GM18505 (cell line): ENCODE measurements at regions not wholly inside any gene's neighbourhood (a gene's known extent, or its start where the extent isn't known, plus 50 kb on each side); places are given as distances from the start of the nearest gene placed in this dataset.
"Not testable (repeated sequence)": the region's sequence is repeated elsewhere in the genome, so short reads cannot be mapped to it uniquely, and the experiment has no call there.

Source experiments
- ATAC-seq: cut with Tn5 transposase; IDR thresholded peaks from one replicate; pipeline ENCODE4 v1.9.1; 2021; ENCODE audit not compliant: unreplicated experiment
- POLR2A ChIP-seq: IDR thresholded peaks from 4 replicates; pipeline ENCODE4 v1.6.1; 2011; ENCODE audit warnings: borderline replicate concordance; ENCODE audit not compliant: insufficient read depth, insufficient read length; ENCODE audit errors: extremely low read depth

- ATAC-seq = no peak
- TF ChIP-seq POLR2A = no peak
These were observed 148.0 kb upstream of the ANK3 start for GRCh38 chr10:60537697-60538096.

- ATAC-seq = no peak
These were observed 146.9 kb upstream of the ANK3 start for GRCh38 chr10:60536529-60537114.

DNA sequence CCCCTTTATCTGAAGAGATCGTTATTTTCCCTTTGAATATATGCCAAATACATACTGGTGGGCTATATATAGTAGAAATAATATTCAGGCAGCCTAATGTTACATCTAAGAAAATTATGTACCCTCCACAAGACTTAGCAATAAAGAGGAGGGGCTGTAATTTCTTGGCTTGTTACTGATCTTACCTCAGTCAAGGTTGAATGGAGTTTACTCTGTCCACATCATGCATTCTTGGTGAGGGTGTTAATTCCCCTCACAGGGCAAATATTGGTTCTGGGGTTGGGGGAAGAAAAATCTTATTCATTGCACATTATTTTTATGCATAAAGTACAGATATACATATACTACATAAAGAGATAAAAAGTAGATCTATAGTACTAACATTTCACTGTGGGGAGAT, 145.8 kb upstream of the ANK3 start:
- TF ChIP-seq POLR2A = no peak
- no peak for ATAC-seq

More at GRCh38 chr10:60536529-60537114, 146.9 kb upstream of the ANK3 start:
- TF ChIP-seq POLR2A = no peak

- no peak for ATAC-seq
- no peak for TF ChIP-seq POLR2A
These were observed 145.2 kb upstream of the ANK3 start for GRCh38 chr10:60534761-60535389.

DNA sequence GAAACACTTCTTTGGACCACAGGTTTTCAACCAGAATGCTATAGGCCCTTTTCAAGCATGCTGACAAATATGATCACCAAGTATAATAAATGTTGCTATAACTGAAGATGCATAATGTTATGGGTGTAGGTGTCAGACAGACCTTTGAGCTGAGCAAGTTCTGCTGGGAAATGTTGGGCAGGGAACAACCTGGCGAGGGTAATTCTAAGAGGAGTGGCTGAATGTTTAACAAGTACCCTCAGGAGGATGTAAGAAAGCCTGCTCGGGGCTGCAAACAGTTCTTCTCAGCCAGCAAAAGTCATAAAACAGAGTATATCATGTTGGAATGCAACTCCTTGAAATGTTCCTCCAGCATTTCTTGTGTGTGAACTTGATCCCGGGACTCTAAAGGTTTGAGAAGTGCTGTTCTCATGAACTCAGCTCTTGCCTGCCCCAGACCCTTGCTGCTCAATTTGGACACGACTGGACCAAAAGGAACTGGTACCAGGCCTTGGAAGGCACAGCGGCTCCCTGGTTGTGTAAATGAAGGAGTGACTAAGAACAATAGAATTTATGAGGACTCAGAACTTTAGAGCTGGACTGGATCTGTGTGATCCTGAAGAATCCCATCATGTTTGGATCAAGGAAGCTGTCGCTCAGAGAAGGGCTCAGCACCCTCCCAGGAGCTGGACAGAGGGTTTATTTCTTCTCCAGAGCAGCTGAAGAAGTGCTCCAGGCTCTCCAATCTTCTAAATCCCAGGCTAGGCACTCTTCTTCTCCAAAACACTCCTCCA, 143.2 kb upstream of the ANK3 start:
- TF ChIP-seq POLR2A = no peak
- ATAC-seq = no peak

DNA sequence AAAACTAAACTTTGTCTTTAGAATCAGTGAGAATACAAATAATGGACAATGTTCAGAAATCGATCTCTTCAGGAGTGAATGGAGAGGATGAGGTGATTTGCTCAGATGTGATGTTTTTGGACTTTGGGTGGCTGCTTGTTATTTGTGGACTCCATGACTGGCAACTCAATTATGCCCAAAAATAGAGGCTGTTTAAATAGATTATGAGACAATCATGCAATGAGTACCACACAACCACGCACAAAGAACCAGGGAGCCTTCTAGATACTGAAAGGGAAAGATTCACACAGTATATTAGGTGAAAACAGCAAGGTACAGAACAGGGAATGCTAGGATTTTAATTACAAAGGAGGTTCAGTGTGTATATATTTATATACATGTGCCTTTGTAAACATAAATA, 141.3 kb upstream of the ANK3 start:
- TF ChIP-seq POLR2A = no peak
- ATAC-seq = no peak

- no peak for ATAC-seq
- no peak for TF ChIP-seq POLR2A
These were observed 138.0 kb upstream of the ANK3 start for GRCh38 chr10:60527676-60528075.

DNA sequence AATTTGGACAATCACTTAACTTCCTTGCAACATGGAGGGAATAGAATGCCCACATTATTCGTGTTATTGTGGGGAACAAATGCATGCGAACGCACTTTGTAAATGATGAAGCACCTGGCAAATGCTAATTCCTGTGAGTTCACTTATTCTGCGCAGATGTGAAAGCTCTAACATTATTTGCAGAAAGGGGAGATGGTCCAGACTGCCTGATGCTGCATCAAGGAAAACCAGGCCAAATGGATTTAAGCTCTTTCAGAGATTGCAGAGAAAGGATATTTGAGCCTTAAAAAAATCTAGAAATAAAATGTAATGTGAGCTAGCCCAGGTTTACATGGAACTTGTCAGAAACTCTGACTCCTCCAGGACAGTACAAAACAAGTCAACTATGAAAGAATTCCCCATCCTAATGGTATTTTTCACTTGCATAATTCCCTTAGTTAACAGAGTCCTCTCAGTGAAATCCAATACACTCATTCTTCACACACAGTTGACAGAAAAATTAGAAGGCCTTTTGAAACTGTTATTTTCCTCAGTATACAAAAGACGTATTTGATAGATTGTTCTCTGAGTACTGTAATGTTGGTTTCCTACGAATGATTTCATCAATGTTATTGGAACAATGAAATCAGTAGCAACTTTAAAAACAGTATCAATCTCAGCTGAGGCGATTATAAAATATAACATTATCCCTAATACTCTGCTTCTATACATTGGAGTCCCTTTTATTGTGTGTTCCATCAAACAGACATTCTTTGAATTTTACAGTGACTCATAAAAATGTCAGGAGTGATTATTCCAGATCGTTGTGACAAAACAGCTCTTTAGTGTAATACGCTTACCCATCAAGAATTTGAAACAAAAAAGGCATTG, 136.3 kb upstream of the ANK3 start:
- TF ChIP-seq POLR2A = no peak
- ATAC-seq = no peak

GRCh38 chr10:60524541-60524940, 134.9 kb upstream of the ANK3 start:
- no peak for ATAC-seq
- no peak for TF ChIP-seq POLR2A

- not testable (repeated sequence) for ATAC-seq
These were observed 133.7 kb upstream of the ANK3 start for GRCh38 chr10:60523371-60523770.

GRCh38 chr10:60522617-60523016, 132.9 kb upstream of the ANK3 start:
- no peak for TF ChIP-seq POLR2A
- ATAC-seq = no peak

- no peak for TF ChIP-seq POLR2A
- no peak for ATAC-seq
These were observed 132.3 kb upstream of the ANK3 start for GRCh38 chr10:60521974-60522405.

GRCh38 chr10:60518745-60519144, 129.1 kb upstream of the ANK3 start:
- TF ChIP-seq POLR2A = no peak
- no peak for ATAC-seq

DNA sequence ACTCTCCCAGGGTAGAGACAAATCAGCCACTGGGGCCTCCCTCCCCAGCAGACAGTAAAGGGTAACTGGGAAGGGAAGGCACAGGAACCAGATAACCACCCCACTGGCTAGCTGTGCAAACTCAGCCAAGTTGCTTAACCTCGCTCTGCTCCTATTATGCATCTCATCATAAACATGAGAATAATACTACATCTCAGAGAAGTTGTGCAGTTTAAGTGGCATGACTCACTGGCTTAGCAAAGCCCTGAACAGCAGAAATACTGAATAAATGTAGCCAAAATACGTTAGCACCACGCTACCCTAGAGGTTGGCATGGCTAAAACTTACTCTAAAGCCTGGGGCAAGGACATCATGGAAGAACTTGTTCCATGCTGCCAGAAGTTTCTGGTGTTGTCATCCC, 128.1 kb upstream of the ANK3 start:
- TF ChIP-seq POLR2A = no peak
- no peak for ATAC-seq

DNA sequence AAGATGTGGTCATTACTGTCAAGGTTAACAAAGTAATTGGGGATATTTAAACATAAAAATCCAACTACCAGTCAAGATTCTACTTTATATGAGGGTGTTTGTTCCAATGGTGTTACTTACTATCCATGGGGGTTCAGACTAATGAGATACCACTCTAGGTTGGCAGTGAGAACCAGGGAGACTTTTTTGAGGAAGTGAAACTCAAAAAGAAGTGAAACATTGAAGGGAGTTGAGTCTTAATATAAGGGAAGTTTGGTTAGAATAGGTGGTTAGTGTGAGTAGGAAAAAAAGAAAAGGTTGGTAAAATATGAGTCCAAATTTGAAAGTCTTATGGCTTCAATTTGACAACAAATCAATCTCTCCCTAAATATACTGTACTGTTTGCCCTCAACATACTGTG, 123.6 kb upstream of the ANK3 start:
- TF ChIP-seq POLR2A = no peak
- peak; percentile 78 for ATAC-seq
